HEK293T (cell line): ENCODE measurements at regions not wholly inside any gene's neighbourhood (a gene's known extent, or its start where the extent isn't known, plus 50 kb on each side); places are given as distances from the start of the nearest gene placed in this dataset.

Experiments
- BHLHE40 ChIP-seq: fragments of 450-650 bp; IDR thresholded peaks from 2 replicates; pipeline ENCODE4 v1.6.1; 2016; ENCODE audit warnings: mild to moderate bottlenecking, moderate library complexity, borderline replicate concordance
- CTBP1 ChIP-seq: fragments of 450-650 bp; IDR thresholded peaks from 2 replicates; pipeline ENCODE4 v1.6.1; 2016; ENCODE audit warnings: borderline replicate concordance
- FOXA1 ChIP-seq: fragments of 450-650 bp; IDR thresholded peaks from 2 replicates; pipeline ENCODE4 v1.6.1; 2016; ENCODE audit warnings: mild to moderate bottlenecking
- FOXK2 ChIP-seq: fragments of 450-650 bp; IDR thresholded peaks from 2 replicates; pipeline ENCODE4 v1.6.1; 2016; ENCODE audit warnings: mild to moderate bottlenecking
- FOXM1 ChIP-seq: fragments of 450-650 bp; IDR thresholded peaks from 2 replicates; pipeline ENCODE4 v1.6.1; 2017; ENCODE audit warnings: mild to moderate bottlenecking, borderline replicate concordance
- L3MBTL2 ChIP-seq: fragments of 450-650 bp; conservative IDR thresholded peaks from 2 replicates; pipeline ENCODE4 v1.6.1; 2016; ENCODE audit warnings: mild to moderate bottlenecking
- SP1 ChIP-seq: fragments of 450-650 bp; IDR thresholded peaks from 2 replicates; pipeline ENCODE4 v1.6.1; 2017
- TARDBP ChIP-seq: fragments of 450-650 bp; IDR thresholded peaks from 2 replicates; pipeline ENCODE4 v1.6.1; 2016
- TF ChIP-seq, protein P1 (sequence below): fragments of 450-650 bp; IDR thresholded peaks from 2 replicates; pipeline ENCODE4 v1.6.1; 2016

DNA sequence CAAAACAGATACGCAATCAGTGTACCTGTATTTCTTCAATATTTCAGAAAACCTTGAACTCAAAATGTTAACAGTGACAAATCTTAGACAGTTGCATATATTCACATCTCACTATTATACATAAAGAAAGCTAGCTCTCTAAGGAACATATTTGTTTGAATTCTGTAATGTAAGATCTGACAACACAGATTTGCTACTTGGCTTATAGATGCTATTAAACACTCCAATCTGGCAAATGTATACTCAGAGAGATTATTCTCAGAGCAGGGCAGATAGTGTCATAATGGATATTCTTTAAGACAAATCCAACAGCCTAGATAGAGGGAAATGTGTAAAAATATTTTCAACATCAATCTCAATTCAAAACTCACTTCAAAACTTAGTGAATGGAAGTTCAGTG is 794.5 kb upstream of the CDH9 start:
- TF ChIP-seq FOXK2 (no peak), L3MBTL2 (no peak), TARDBP (no peak), BHLHE40 (no peak), FOXA1 (no peak), FOXM1 (no peak), SP1 (no peak), CTBP1 (no peak)
- TF ChIP-seq, protein P1, sequence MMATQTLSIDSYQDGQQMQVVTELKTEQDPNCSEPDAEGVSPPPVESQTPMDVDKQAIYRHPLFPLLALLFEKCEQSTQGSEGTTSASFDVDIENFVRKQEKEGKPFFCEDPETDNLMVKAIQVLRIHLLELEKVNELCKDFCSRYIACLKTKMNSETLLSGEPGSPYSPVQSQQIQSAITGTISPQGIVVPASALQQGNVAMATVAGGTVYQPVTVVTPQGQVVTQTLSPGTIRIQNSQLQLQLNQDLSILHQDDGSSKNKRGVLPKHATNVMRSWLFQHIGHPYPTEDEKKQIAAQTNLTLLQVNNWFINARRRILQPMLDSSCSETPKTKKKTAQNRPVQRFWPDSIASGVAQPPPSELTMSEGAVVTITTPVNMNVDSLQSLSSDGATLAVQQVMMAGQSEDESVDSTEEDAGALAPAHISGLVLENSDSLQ = no peak
